ENCODE measurements at regions not wholly inside any gene's neighbourhood (a gene's known extent, or its start where the extent isn't known, plus 50 kb on each side); places are given as distances from the start of the nearest gene placed in this dataset.

DNA sequence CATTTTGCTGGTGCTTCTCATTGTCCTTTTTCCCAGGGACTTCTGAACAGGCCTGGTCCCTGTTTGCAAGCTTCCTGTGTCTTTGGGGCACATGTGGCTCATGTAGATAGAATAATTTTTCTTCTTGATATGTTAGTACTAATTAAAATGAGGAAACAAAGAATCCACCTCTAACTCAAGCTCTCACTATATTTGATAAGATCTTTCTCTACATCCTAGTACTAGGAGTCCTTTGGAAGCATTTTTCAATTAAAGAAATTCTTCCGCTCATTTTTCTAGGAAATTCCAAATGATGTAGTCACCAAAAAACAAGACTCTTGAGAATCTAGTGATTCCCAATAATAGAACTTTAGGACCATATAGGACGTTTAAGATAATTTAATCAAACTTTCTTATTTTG lies 165.3 kb downstream of the SEC61B start:
- no peak overlapping the region for H3K4ac ChIP-seq (replicated peaks; ENCODE audit: insufficient read length, low read depth, low read length)
- no peaks in the 10 kb centered on the region for H3K79me2 ChIP-seq (ENCODE audit: control insufficient read depth in 1 of 2, insufficient read depth in 2 of 2, low read length in 2 of 2)
- no peak overlapping the region for H4K91ac ChIP-seq (replicated peaks; ENCODE audit: insufficient read length, low read length)
- TF ChIP-seq BACH1 (IDR thresholded peaks at IDR 0.05; ENCODE audit: low read length), result no peak
- TF ChIP-seq, protein P1, sequence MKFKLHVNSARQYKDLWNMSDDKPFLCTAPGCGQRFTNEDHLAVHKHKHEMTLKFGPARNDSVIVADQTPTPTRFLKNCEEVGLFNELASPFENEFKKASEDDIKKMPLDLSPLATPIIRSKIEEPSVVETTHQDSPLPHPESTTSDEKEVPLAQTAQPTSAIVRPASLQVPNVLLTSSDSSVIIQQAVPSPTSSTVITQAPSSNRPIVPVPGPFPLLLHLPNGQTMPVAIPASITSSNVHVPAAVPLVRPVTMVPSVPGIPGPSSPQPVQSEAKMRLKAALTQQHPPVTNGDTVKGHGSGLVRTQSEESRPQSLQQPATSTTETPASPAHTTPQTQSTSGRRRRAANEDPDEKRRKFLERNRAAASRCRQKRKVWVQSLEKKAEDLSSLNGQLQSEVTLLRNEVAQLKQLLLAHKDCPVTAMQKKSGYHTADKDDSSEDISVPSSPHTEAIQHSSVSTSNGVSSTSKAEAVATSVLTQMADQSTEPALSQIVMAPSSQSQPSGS (IDR thresholded peaks at IDR 0.05; ENCODE audit: low read length), result no peak
- no peak overlapping the region for H3K56ac ChIP-seq (replicated peaks; ENCODE audit: insufficient read length, low read depth, low read length)
- ChIA-PET CTCF (ENCODE audit: partially characterized antibody) (interaction anchor here (0.6 to 0.7 kb wide), 2 partner anchors 18 to 161 kb away, joined by 3 to 4 read pairs; no protein-coding TSS in a partner anchor), POLR2A (ENCODE audit: partially characterized antibody) (no interaction called here)
- no peak overlapping the region for H3K4me2 ChIP-seq (ENCODE audit: insufficient read depth in 1 of 2, low read depth in 2 of 2, low read length in 2 of 2)
- H3K4me3 ChIP-seq (ENCODE audit: extremely low read depth in 1 of 4, insufficient read depth in 2 of 4, low read depth in 3 of 4, low read length in 4 of 4), result no peak overlapping the region
- H2BK20ac ChIP-seq (ENCODE audit: low read length), result no peak overlapping the region
- DNase-seq (ENCODE audit: low read depth in 1 of 2, low spot score in 2 of 2) (no peak), FAIRE-seq (no peak)
- H3K27me3 ChIP-seq (replicated peaks in 1 of 4; ENCODE audit: control insufficient read depth in 3 of 4, extremely low read depth in 1 of 4, insufficient read depth in 3 of 4, low read length in 3 of 4), result no peaks in the 10 kb centered on the region
- no peaks in the 10 kb centered on the region for H3K36me3 ChIP-seq (ENCODE audit: control insufficient read depth in 2 of 4, insufficient read depth in 4 of 4, low read length in 3 of 4)
- H4K8ac ChIP-seq (ENCODE audit: extremely low read depth, insufficient read depth, low read length), result no peak overlapping the region
- no peak overlapping the region for H3K18ac ChIP-seq (ENCODE audit: extremely low read depth, low read length)
- WGBS, 2 experiments (ENCODE audit: extremely low coverage in 1 of 2, insufficient coverage in 1 of 2, insufficient read length in 1 of 2, insufficient replicate concordance in 2 of 2, low coverage in 1 of 2, low lambda C conversion rate in 2 of 2, missing lambda C conversion rate in 1 of 2), result 85% methylated on average over 2 of the region's 2 CpGs; no CpG with 5 or more reads in 1 of the 2 experiments
- H4K20me1 ChIP-seq (replicated peaks in 1 of 2; ENCODE audit: control insufficient read depth in 1 of 2, insufficient read depth in 2 of 2, low read length in 2 of 2), result no peaks in the 10 kb centered on the region
- H3K14ac ChIP-seq (ENCODE audit: insufficient read length), result no peak overlapping the region
- no peak overlapping the region for H2BK12ac ChIP-seq (ENCODE audit: low read depth, low read length)
- H3K4me1 ChIP-seq (replicated peaks in 1 of 4; ENCODE audit: control insufficient read depth in 3 of 4, insufficient read depth in 4 of 4, low read length in 3 of 4), result no peaks in the 10 kb centered on the region
- H3K9ac ChIP-seq (replicated peaks in 1 of 4; ENCODE audit: extremely low read depth in 1 of 4, low read depth in 3 of 4, low read length in 3 of 4), result no peak overlapping the region
- H4K5ac ChIP-seq (ENCODE audit: insufficient read length, low read depth, low read length), result no peak overlapping the region
- no peak overlapping the region for H2AFZ ChIP-seq (ENCODE audit: low read length)
- no peak overlapping the region for H2AK5ac ChIP-seq (ENCODE audit: low read depth, low read length)
- H3K23me2 ChIP-seq (ENCODE audit: low read depth, low read length), result no peaks in the 10 kb centered on the region; the same call in 1 of the 2 replicates
- H3K27ac ChIP-seq (ENCODE audit: low read depth, low read length), result no peak overlapping the region
- H3K23ac ChIP-seq (ENCODE audit: insufficient read length), result no peak overlapping the region
- no peak overlapping the region for H2BK15ac ChIP-seq (ENCODE audit: low read length)
- H3K79me1 ChIP-seq (ENCODE audit: low read depth, low read length), result no peaks in the 10 kb centered on the region
- no peak overlapping the region for H2BK120ac ChIP-seq (replicated peaks; ENCODE audit: low read depth, low read length)
- H3K9me3 ChIP-seq (ENCODE audit: insufficient read depth in 2 of 2, low read depth in 1 of 2, low read length in 1 of 2), result no peaks in the 10 kb centered on the region
- no peak overlapping the region for H2BK5ac ChIP-seq (ENCODE audit: low read depth, low read length)
